ENCODE measurements at regions not wholly inside any gene's neighbourhood (a gene's known extent, or its start where the extent isn't known, plus 50 kb on each side); places are given as distances from the start of the nearest gene placed in this dataset.

DNA sequence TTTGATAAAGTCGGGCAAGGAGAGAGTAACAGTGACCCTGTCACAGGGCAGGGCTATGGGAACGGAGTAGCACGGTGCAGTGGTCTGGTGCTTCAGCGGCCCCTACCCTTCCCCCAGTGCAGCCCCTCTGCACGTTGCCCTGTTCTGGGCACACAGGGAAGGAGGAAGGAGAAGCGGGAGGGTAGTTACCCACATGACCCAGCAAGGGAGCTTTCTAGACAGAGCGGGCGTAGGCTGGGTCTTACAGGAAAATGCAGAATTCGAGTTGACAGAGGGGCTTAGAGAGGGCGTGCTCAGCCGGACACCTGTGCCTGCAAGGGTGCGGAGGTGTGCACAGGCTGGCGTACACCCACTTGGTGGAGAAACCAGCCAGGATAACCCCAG is 341.2 kb downstream of the NPHP4 start:
- peaks cover 6 to 16% (median 12%) of the 10 kb centered on the region in 7 donors for H3K9me3 Mint-ChIP-seq
- H3K4me3 Mint-ChIP-seq = no peak overlapping the region
- no peaks in the 10 kb centered on the region for H3K4me1 Mint-ChIP-seq

DNA sequence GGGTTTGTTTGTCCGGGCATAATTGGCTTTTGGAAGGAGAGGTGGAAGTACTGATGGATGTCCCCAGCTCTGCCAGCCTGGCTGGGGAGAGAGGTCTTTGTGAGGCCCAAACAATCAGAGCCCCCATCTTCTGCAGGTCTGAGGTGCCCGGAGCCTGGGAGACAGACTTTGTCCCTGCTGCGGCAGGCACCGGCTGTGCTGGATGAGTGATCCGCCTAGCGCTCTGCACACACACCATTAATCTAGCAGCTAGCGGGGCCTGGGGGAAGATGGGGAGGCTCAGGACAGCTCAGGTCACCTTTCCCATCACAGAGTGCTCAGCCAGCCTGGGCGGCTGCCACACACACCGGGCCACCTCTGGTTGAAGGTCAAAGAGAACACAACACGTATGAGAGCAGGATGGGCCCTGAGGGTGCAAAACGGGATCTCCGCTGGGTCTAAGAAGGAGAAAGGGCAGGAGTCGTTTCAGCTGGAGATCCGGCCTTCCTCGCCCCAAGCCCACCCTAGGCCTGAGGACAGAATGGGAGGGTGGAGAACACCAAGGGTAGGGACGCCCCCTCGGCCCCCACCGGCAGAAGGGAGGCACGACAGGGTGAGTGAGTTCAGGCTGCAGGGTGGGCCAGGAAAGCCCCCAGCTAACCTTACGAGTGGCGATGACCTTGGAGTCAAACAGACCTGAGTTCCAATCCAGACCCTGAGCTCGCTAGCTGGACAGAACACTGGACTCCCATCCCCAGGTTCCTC is 341.8 kb downstream of the NPHP4 start:
- H3K4me2 ChIP-seq (replicated peaks; ENCODE audit: extremely low read depth, low read length, poor library complexity, severe bottlenecking) = no peak overlapping the region
- H2AFZ ChIP-seq (ENCODE audit: insufficient read depth, low read depth, low read length, poor library complexity, severe bottlenecking) = no peak overlapping the region
- H3K9ac ChIP-seq (ENCODE audit: insufficient read depth, low read length, poor library complexity, severe bottlenecking) = no peak overlapping the region
- H3K27me3 ChIP-seq (ENCODE audit: control insufficient read depth in 2 of 2, insufficient read depth in 2 of 2, low read length in 2 of 2) = peaks cover 0 to 3% of the 10 kb centered on the region in 2 donors
- H3K9me3 Mint-ChIP-seq = peaks cover 6 to 19% (median 10%) of the 10 kb centered on the region in 7 donors
- TF ChIP-seq, protein P1, sequence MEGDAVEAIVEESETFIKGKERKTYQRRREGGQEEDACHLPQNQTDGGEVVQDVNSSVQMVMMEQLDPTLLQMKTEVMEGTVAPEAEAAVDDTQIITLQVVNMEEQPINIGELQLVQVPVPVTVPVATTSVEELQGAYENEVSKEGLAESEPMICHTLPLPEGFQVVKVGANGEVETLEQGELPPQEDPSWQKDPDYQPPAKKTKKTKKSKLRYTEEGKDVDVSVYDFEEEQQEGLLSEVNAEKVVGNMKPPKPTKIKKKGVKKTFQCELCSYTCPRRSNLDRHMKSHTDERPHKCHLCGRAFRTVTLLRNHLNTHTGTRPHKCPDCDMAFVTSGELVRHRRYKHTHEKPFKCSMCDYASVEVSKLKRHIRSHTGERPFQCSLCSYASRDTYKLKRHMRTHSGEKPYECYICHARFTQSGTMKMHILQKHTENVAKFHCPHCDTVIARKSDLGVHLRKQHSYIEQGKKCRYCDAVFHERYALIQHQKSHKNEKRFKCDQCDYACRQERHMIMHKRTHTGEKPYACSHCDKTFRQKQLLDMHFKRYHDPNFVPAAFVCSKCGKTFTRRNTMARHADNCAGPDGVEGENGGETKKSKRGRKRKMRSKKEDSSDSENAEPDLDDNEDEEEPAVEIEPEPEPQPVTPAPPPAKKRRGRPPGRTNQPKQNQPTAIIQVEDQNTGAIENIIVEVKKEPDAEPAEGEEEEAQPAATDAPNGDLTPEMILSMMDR (IDR thresholded peaks at IDR 0.05) = no peak
- H3K4me3 Mint-ChIP-seq = no peak overlapping the region
- no peaks in the 10 kb centered on the region for H3K36me3 Mint-ChIP-seq
- no peak overlapping the region for H3K27ac Mint-ChIP-seq
- H3K27ac ChIP-seq (ENCODE audit: low read depth in 1 of 2, low read length in 2 of 2) = no peak overlapping the region
- H3K27me3 Mint-ChIP-seq (ENCODE audit: low read depth in 3 of 3) = peaks cover 9 to 18% (median 17%) of the 10 kb centered on the region in 3 donors
- H3K36me3 ChIP-seq (replicated peaks in 1 of 2; ENCODE audit: control insufficient read depth in 1 of 2, insufficient read depth in 2 of 2, low read length in 2 of 2) = no peaks in the 10 kb centered on the region
- no peaks in the 10 kb centered on the region for H3K79me2 ChIP-seq (ENCODE audit: insufficient read depth, low read length)
- H3K4me1 ChIP-seq (ENCODE audit: control insufficient read depth in 1 of 2, insufficient read depth in 2 of 2, low read length in 2 of 2) = no peaks in the 10 kb centered on the region
- 95% methylated on average over 11 of the region's 22 CpGs for WGBS (ENCODE audit: insufficient coverage)
- intact Hi-C loops (cut with micrococcal nuclease) = no loop called here
- no peak for DNase-seq
- H3K4me3 ChIP-seq (replicated peaks in 1 of 3; ENCODE audit: low read depth in 2 of 3, low read length in 3 of 3) = no peak overlapping the region
- H3K9me3 ChIP-seq (replicated peaks in 1 of 2; ENCODE audit: control insufficient read depth in 1 of 2, insufficient read depth in 1 of 2, low read length in 2 of 2) = peaks cover 0 to 15% of the 10 kb centered on the region in 2 donors
- H3K4me1 Mint-ChIP-seq = no peaks in the 10 kb centered on the region
- H4K20me1 ChIP-seq (ENCODE audit: insufficient read depth, low read length) = no peaks in the 10 kb centered on the region

More for the DNA sequence above, 341.2 kb downstream of the NPHP4 start:
- no peak overlapping the region for H3K27ac ChIP-seq (ENCODE audit: low read depth in 1 of 2, low read length in 2 of 2)
- intact Hi-C loops (cut with micrococcal nuclease) = no loop called here
- WGBS (ENCODE audit: insufficient coverage) = 90% methylated on average over 12 of the region's 13 CpGs
- H3K27me3 Mint-ChIP-seq (ENCODE audit: low read depth in 3 of 3) = peaks cover 8 to 19% (median 17%) of the 10 kb centered on the region in 3 donors
- TF ChIP-seq, protein P1 (IDR thresholded peaks at IDR 0.05) = no peak
- no peak overlapping the region for H3K4me2 ChIP-seq (replicated peaks; ENCODE audit: extremely low read depth, low read length, poor library complexity, severe bottlenecking)
- H4K20me1 ChIP-seq (ENCODE audit: insufficient read depth, low read length) = no peaks in the 10 kb centered on the region
- no peaks in the 10 kb centered on the region for H3K36me3 ChIP-seq (replicated peaks in 1 of 2; ENCODE audit: control insufficient read depth in 1 of 2, insufficient read depth in 2 of 2, low read length in 2 of 2)
- H3K9me3 ChIP-seq (replicated peaks in 1 of 2; ENCODE audit: control insufficient read depth in 1 of 2, insufficient read depth in 1 of 2, low read length in 2 of 2) = peaks cover 0 to 11% of the 10 kb centered on the region in 2 donors
- no peak overlapping the region for H3K27ac Mint-ChIP-seq
- H3K4me3 ChIP-seq (replicated peaks in 1 of 3; ENCODE audit: low read depth in 2 of 3, low read length in 3 of 3) = no peak overlapping the region
- no peak overlapping the region for H2AFZ ChIP-seq (ENCODE audit: insufficient read depth, low read depth, low read length, poor library complexity, severe bottlenecking)
- H3K9ac ChIP-seq (ENCODE audit: insufficient read depth, low read length, poor library complexity, severe bottlenecking) = no peak overlapping the region
- DNase-seq = no peak
- H3K79me2 ChIP-seq (ENCODE audit: insufficient read depth, low read length) = no peaks in the 10 kb centered on the region
- no peaks in the 10 kb centered on the region for H3K4me1 ChIP-seq (ENCODE audit: control insufficient read depth in 1 of 2, insufficient read depth in 2 of 2, low read length in 2 of 2)
- peaks cover 0 to 3% of the 10 kb centered on the region in 2 donors for H3K27me3 ChIP-seq (ENCODE audit: control insufficient read depth in 2 of 2, insufficient read depth in 2 of 2, low read length in 2 of 2)
- H3K36me3 Mint-ChIP-seq = no peaks in the 10 kb centered on the region
